Activated CD4-positive, alpha-beta T cell treated with anti-CD3 and anti-CD28 coated beads, Interleukin-2, amount 10 ng/mL, durations not matched to agents 24 days and 14 days (primary cell): ENCODE measurements at regions not wholly inside any gene's neighbourhood (a gene's known extent, or its start where the extent isn't known, plus 50 kb on each side); places are given as distances from the start of the nearest gene placed in this dataset.

Source experiments
- DNase-seq: peaks from one replicate; pipeline ENCODE4 v3.0.0; 2022
- H3K27ac Mint-ChIP-seq: one replicate; pipeline ENCODE4 v1.8.0; 2022; ENCODE audit warnings: mild to moderate bottlenecking, mixed read lengths
- H3K27me3 Mint-ChIP-seq: one replicate; pipeline ENCODE4 v1.8.0; 2022; ENCODE audit warnings: mixed read lengths
- H3K36me3 Mint-ChIP-seq: one replicate; pipeline ENCODE4 v1.8.0; 2022; ENCODE audit warnings: low read depth, mild to moderate bottlenecking, mixed read lengths
- H3K4me1 Mint-ChIP-seq: one replicate; pipeline ENCODE4 v1.8.0; 2021; ENCODE audit warnings: mixed read lengths
- H3K4me3 Mint-ChIP-seq: one replicate; pipeline ENCODE4 v1.8.0; 2022; ENCODE audit warnings: mild to moderate bottlenecking, moderate library complexity, mixed read lengths
- H3K9me3 Mint-ChIP-seq: one replicate; pipeline ENCODE4 v1.8.0; 2021; ENCODE audit warnings: mixed read lengths
- intact Hi-C: fragments of 100-400 bp; cut with micrococcal nuclease; formaldehyde crosslinking; loops from one replicate; pipeline ENCODE4 v1.15.1; 2023

DNA sequence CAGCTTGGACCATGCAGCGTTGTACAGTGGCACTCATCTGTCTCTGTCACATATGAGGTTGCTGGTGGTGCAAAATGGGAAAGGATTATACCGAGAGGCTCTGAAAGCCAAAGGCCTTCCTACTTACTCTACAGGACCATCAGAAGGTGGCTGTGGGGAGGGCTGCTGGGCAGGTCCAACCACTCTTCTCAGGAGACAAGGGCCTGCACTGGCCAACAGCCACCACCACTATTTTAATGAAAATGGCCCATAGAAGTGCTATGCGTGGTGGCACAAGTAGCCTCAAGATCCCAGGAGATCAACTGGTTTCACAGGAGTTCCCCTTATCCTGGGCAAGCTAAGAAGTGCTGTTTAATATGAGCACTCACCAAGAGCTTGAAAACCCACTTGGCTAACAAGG is 52.3 kb downstream of the MRPL57 start:
- peak; percentile 37 for DNase-seq
- intact Hi-C loops, result no loop called here
- Mint-ChIP-seq H3K4me1 (peaks cover 13% of the 10 kb centered on the region), H3K9me3 (no peaks in the 10 kb centered on the region), H3K4me3 (no peak overlapping the region), H3K27ac (no peak overlapping the region), H3K27me3 (peaks cover 11% of the 10 kb centered on the region), H3K36me3 (no peaks in the 10 kb centered on the region)

DNA sequence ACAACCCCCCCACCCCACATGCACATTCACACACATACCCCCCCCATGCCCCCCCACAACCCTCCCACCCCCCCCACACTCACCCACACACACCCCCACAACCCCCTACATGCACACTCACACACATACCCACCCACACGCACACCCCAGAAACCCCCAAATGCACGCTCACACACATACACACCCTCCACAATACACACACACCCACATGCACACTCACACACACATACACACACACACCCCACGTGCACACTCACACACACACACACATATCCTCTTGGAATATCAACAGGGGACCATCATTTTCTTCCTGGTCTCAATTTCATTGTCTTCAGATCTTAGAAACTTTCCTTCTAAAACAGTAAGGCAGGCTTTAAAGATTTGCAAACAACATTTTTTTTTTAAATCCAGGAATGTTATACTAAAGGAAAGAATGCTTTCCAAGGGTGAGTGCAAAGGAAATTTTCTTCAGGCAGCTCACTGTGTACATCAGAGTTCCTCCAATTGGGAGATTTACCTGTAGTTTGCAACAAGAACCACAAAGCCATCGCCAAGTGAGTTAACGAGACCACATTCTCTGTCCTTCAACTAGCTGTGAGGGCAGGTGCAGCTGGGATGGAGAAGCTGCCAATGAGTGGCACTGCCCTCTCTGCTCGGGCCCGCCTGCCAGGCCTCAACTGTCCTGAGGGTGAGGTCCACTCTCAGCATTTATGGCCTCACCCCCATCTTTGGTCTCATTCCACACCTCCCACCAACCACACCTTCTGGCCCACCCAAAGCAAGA is 53.0 kb downstream of the MRPL57 start:
- no peaks in the 10 kb centered on the region for H3K36me3 Mint-ChIP-seq
- no peak overlapping the region for H3K27ac Mint-ChIP-seq
- H3K9me3 Mint-ChIP-seq, result no peaks in the 10 kb centered on the region
- peaks cover 8% of the 10 kb centered on the region for H3K27me3 Mint-ChIP-seq
- DNase-seq, result peak; percentile 36
- H3K4me1 Mint-ChIP-seq, result peaks cover 14% of the 10 kb centered on the region
- no peak overlapping the region for H3K4me3 Mint-ChIP-seq
- intact Hi-C loops, result no loop called here

DNA sequence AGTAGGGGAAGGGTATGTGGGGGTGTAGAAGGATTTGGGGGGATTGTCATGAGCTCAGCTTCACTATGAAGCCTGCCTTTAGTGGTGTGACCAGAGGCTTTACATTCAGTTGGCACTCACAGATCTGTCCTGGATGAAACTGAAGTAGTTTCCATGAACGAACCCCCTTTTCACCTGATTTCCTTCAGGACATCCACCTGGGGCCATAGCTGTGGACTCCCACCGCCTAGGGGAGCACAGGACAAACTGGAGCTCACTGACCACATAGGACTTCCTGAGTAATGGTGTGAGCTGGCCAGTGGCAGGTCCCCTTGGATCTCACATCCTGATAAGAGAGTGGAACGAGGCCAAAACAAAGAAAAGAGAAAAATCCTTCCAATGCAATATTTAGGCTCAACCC is 54.1 kb downstream of the MRPL57 start:
- Mint-ChIP-seq H3K4me3 (no peak overlapping the region), H3K27me3 (peaks cover 5% of the 10 kb centered on the region), H3K27ac (no peak overlapping the region), H3K4me1 (peaks cover 14% of the 10 kb centered on the region), H3K36me3 (no peaks in the 10 kb centered on the region), H3K9me3 (no peaks in the 10 kb centered on the region)
- peak; percentile 50 for DNase-seq
- intact Hi-C loops, result no loop called here

DNA sequence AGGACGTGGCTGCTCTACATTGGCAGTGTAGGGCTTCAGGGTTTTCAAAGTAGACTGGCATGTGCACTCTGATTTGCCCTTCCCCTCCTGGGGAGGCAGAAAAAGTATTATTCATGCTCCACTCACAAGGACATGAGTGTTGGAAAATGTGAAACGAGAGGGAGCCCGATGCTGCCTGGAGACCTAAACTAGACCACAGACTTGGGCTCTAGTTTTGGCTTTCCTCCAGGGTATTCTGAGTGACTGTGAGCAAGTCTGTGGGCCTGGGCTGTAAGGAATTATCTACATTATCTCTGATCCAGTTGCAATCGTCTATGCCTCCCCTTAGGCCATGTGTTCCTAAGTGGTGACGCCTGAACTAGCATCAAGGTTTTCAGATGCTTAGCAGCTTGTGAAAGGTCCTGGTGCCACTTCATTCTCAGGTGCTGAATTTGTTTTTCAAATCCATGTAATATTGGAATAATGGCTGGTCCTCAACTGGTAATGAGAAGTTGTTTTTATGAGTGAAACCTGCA is 55.0 kb downstream of the MRPL57 start:
- DNase-seq, result peak; percentile 48
- Mint-ChIP-seq H3K4me1 (peaks cover 14% of the 10 kb centered on the region), H3K36me3 (no peaks in the 10 kb centered on the region), H3K27me3 (peaks cover 6% of the 10 kb centered on the region), H3K4me3 (no peak overlapping the region), H3K27ac (no peak overlapping the region), H3K9me3 (no peaks in the 10 kb centered on the region)
- intact Hi-C loops, result no loop called here

DNA sequence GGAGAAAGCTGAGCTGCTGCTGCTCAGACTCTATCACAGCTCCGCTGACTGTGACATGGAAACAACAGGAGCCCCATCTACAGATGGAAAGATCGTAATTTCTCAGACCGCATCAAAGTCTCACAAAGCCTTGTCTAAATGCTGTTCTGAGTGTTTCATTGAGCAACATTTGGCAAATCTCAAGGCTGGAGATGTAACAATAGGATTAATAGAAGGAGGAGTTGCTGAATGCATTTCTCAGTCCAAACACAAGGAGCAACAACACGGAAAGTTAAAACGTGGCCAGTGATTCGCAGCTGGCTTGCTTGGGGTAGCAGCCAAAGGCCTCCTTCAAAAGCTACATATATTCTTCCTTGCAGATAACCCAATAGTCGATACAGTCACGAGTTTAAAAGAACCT is 55.7 kb downstream of the MRPL57 start:
- Mint-ChIP-seq H3K4me3 (no peak overlapping the region), H3K27ac (no peak overlapping the region), H3K36me3 (no peaks in the 10 kb centered on the region), H3K9me3 (no peaks in the 10 kb centered on the region), H3K4me1 (peaks cover 14% of the 10 kb centered on the region), H3K27me3 (peaks cover 5% of the 10 kb centered on the region)
- DNase-seq, result no peak
- intact Hi-C loops, result no loop called here

DNA sequence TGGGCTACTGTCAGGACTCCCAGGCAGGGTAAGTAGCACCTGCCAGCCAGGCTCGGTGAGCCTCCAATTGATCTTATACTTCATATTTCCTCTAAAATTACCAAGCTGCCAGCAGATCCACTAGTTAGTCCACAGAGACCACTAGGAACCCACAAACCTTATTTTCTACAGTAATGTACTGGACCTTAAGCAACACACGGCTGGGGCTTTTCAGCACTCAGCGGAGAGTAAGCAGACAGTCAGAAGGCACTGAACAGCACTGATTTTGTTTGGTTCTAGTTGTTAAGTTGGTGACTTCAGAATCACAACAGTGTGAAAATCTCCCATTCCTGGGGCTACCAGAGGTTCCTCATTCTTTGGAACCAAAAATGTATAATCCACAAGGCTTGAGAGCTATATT is 56.1 kb downstream of the MRPL57 start:
- intact Hi-C loops, result no loop called here
- no peak overlapping the region for H3K27ac Mint-ChIP-seq
- H3K9me3 Mint-ChIP-seq, result no peaks in the 10 kb centered on the region
- H3K36me3 Mint-ChIP-seq, result no peaks in the 10 kb centered on the region
- H3K4me1 Mint-ChIP-seq, result peaks cover 14% of the 10 kb centered on the region
- DNase-seq, result no peak
- H3K4me3 Mint-ChIP-seq, result no peak overlapping the region
- H3K27me3 Mint-ChIP-seq, result peaks cover 5% of the 10 kb centered on the region

DNA sequence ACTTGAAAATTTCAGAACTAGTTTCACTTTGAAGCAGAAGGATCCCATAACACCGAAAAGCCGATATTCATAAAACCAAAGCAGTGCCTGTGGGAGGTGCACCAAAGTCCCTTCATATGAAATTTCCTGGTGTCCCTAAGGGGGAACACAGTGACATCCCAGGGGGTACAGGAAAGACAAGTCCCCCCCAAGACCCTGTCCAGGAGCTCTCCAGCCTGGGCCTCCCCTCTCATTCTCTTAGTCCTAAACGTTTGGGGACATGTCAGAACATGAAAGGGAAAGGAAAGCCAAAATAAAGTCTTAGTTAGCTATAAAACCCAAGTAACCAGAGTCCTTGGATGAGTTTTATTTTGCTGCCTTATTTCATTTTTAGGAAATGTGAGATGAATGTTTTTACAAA is 56.6 kb downstream of the MRPL57 start:
- DNase-seq, result peak; percentile 62
- Mint-ChIP-seq H3K4me3 (no peak overlapping the region), H3K27me3 (peaks cover 5% of the 10 kb centered on the region), H3K36me3 (no peaks in the 10 kb centered on the region), H3K27ac (no peak overlapping the region), H3K9me3 (no peaks in the 10 kb centered on the region), H3K4me1 (peaks cover 14% of the 10 kb centered on the region)
- intact Hi-C loops, result no loop called here

DNA sequence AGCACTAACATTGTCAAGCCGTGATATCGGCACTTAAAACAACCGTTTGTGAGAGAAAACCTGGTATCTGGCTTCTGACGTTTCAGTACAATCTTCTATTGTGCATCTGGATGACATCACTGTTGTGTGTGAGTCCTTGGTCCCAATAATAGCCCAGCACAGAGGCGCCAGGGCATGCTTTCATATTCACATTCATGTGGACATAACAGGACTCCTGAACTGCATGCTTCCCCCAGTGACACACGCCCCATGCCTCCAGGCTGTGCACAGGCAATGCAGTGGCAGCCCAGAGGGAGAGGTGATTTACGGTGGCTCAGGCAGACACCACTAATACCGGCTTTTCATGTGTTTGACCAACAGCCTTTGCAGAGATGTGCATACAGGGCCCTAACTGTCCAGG is 58.1 kb downstream of the MRPL57 start:
- H3K4me3 Mint-ChIP-seq, result no peak overlapping the region

DNA sequence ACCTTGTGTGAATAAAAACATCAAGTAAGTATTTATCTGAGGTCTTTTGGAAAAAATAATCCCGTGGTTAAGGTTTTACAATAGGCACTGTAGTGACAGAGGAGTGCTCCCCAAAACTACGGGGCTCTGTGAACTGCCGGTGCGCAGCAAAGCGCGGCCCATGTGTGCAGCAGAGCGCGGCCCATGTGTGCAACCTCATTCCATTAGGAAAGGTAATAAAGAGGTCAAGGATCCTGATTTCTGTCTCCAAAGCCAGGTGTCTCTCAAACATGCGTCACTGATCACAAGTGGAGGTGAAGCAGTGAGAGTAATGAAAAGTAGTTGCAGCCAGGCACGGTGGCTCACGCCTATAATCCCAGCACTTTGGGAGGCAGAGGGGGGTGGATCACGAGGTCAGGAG is 58.7 kb downstream of the MRPL57 start:
- H3K36me3 Mint-ChIP-seq, result no peaks in the 10 kb centered on the region
- H3K27me3 Mint-ChIP-seq, result peaks cover 5% of the 10 kb centered on the region
- no peak overlapping the region for H3K4me3 Mint-ChIP-seq
- H3K4me1 Mint-ChIP-seq, result peaks cover 14% of the 10 kb centered on the region
- intact Hi-C loops, result no loop called here
- no peak for DNase-seq
- no peaks in the 10 kb centered on the region for H3K9me3 Mint-ChIP-seq
- H3K27ac Mint-ChIP-seq, result no peak overlapping the region

More for the DNA sequence above, 58.1 kb downstream of the MRPL57 start:
- Mint-ChIP-seq H3K27me3 (peaks cover 5% of the 10 kb centered on the region), H3K27ac (no peak overlapping the region), H3K36me3 (no peaks in the 10 kb centered on the region), H3K9me3 (no peaks in the 10 kb centered on the region), H3K4me1 (peaks cover 14% of the 10 kb centered on the region)
- DNase-seq, result no peak
- intact Hi-C loops, result no loop called here

DNA sequence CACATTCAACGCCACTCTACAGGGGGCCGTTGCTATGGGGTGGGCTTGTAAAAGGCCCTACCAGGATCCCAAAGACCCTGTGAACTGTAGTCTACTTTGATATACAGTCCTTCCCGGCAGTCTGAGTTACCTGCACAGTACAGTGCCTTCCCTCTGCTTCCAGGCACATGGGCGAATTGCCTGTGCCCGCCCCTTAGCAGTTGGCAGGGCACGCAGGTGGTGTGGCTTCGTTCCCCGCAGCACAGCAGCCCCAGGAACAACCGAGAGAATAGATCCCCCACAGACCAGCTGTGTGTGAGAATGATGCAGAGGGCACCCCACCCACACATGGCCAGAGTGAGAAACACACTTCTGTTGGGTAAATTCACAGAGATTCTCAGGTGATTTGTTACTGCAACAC is 60.6 kb downstream of the MRPL57 start:
- no peak overlapping the region for H3K27ac Mint-ChIP-seq
- intact Hi-C loops, result no loop called here
- no peak for DNase-seq
- H3K9me3 Mint-ChIP-seq, result no peaks in the 10 kb centered on the region
- peaks cover 19% of the 10 kb centered on the region for H3K4me1 Mint-ChIP-seq
- peaks cover 1% of the 10 kb centered on the region for H3K27me3 Mint-ChIP-seq
- no peaks in the 10 kb centered on the region for H3K36me3 Mint-ChIP-seq
- H3K4me3 Mint-ChIP-seq, result no peak overlapping the region

DNA sequence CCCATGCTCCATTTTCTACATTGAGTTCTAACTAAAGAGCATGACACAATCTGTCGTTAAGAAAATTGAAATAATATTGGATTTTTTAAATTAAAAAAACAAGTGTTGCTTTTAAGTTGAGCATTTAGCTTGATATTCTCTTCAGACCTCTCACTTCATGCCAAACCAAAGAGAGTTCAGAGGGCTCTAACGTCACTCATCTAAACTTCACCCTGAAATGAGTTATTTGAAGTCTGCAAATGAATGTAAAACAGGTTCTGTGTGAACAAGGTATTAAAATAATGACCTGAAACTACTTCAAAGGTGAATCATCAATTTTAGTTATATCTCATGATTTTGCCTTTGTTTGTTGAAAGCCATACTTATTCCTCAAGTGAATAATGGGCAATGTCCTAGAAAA is 61.8 kb downstream of the MRPL57 start:
- Mint-ChIP-seq H3K27me3 (peaks cover 1% of the 10 kb centered on the region), H3K4me1 (peaks cover 10% of the 10 kb centered on the region), H3K36me3 (no peaks in the 10 kb centered on the region), H3K9me3 (no peaks in the 10 kb centered on the region), H3K4me3 (no peak overlapping the region), H3K27ac (no peak overlapping the region)
- intact Hi-C loops, result no loop called here
- peak; percentile 3 for DNase-seq

DNA sequence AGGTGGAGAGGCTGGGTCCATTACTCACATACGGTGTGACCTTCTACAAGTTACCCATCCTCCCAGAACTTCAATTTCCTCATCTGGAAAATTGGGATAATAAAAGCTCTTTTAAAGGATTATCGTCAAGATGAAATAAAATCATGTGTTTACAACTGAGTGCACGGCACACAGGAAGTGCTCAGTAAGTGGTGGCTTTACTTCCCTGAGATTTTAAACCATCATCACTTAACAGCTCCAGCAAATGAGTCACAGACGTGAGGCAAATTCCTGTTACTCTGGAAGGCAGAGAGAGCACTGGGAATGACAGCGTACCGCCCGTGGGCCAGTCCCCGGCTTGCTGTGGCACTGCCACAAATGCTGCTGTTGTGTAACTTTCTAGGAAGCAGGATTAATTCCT is 64.1 kb downstream of the MRPL57 start:
- no peaks in the 10 kb centered on the region for H3K36me3 Mint-ChIP-seq
- no peaks in the 10 kb centered on the region for H3K9me3 Mint-ChIP-seq
- no peak overlapping the region for H3K4me3 Mint-ChIP-seq
- no peak overlapping the region for H3K27ac Mint-ChIP-seq
- intact Hi-C loops, result no loop called here
- peaks cover 1% of the 10 kb centered on the region for H3K27me3 Mint-ChIP-seq
- peaks cover 5% of the 10 kb centered on the region for H3K4me1 Mint-ChIP-seq
- DNase-seq, result no peak

DNA sequence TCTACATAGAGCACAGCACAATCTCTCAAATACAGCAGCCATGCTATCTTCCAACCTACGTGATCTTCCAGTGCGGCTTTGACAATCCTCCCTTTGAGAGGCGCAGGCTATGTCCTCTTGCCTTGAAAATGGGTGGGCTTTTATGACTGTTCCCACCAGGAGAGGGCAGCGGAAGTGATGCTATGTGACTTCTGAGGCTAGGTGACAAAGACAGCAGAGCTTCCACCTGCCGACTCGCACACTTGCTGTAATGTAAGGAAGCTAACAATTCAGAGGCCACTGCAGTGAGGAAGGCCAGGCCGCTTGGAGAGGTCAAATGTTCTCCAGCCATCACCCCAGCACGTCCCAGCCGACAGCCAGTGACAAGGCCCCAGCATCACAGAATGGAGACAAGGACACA is 65.8 kb downstream of the MRPL57 start:
- intact Hi-C loops, result no loop called here
- Mint-ChIP-seq H3K36me3 (no peaks in the 10 kb centered on the region), H3K4me3 (no peak overlapping the region), H3K9me3 (no peaks in the 10 kb centered on the region), H3K4me1 (peaks cover 5% of the 10 kb centered on the region), H3K27me3 (no peaks in the 10 kb centered on the region), H3K27ac (no peak overlapping the region)
- peak; percentile 40 for DNase-seq

DNA sequence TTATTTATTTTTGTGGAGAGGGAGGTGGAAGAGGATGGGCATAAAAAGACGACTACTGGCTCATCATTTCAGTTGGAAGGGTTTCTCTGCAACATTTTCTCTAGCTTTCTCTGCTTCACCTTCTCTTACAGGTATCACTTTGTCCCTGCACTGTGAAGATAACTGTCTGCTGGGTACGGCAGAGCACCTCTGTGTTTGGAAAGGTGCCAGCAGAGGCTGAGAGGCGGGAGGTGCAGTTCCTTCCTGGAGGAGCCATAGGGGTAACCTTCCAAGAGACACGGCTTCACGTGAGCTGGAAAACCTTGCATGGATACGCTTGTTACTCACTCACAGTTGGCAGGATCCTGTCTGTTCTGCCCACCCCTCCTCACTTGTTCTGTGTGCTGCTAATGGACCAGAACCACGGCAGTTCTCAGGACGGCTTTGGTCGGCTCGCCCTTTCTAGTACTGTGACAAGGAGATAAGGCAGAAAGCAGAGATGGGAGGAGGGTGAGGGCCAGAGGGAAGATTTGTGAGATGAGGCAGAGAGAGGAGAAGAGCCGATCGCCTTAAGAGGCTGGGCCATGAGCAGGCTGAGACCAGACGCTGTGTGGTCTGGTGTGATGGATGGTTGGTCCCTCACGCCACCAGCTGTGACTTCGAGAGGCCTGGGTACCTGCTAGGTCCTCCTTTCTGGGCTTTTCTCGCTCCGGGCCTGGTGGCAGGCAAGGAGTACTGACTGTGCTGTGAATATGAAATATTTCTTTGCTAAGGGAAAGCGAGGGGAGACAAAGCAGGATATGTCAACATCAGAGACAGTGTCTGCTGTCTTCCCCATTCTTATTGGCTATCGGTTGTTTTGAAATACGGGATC is 66.8 kb downstream of the MRPL57 start:
- H3K36me3 Mint-ChIP-seq, result no peaks in the 10 kb centered on the region
- H3K9me3 Mint-ChIP-seq, result no peaks in the 10 kb centered on the region
- peaks cover 5% of the 10 kb centered on the region for H3K4me1 Mint-ChIP-seq
- intact Hi-C loops, result no loop called here
- H3K27ac Mint-ChIP-seq, result no peak overlapping the region
- peaks cover 3% of the 10 kb centered on the region for H3K27me3 Mint-ChIP-seq
- DNase-seq, result no peak
- H3K4me3 Mint-ChIP-seq, result no peak overlapping the region
